CD1c-positive myeloid dendritic cell (primary cell): ENCODE measurements at regions not wholly inside any gene's neighbourhood (a gene's known extent, or its start where the extent isn't known, plus 50 kb on each side); places are given as distances from the start of the nearest gene placed in this dataset.

ENCODE experiments used
- DNase-seq: peaks from one replicate; pipeline ENCODE4 v3.0.0-alpha.2; 2016; ENCODE audit errors: extremely low spot score

- no peak for DNase-seq
These were observed 509.2 kb downstream of the TDRD15 start for GRCh38 chr2:21633015-21633414.

- no peak for DNase-seq
These were observed 509.7 kb downstream of the TDRD15 start for GRCh38 chr2:21633466-21633865.

- DNase-seq = no peak
These were observed 510.1 kb downstream of the TDRD15 start for GRCh38 chr2:21633911-21634310.

GRCh38 chr2:21640046-21640445, 516.3 kb downstream of the TDRD15 start:
- DNase-seq = no peak

- no peak for DNase-seq
These were observed 518.9 kb downstream of the TDRD15 start for GRCh38 chr2:21642647-21643046.

GRCh38 chr2:21643180-21643579, 519.4 kb downstream of the TDRD15 start:
- DNase-seq = no peak

GRCh38 chr2:21644266-21644665, 520.5 kb downstream of the TDRD15 start:
- no peak for DNase-seq

- DNase-seq = no peak
These were observed 522.6 kb downstream of the TDRD15 start for GRCh38 chr2:21646345-21646744.

- DNase-seq = no peak
These were observed 526.8 kb downstream of the TDRD15 start for GRCh38 chr2:21650569-21650968.

GRCh38 chr2:21655136-21655535, 531.4 kb downstream of the TDRD15 start:
- DNase-seq = no peak

GRCh38 chr2:21656330-21657075, 532.7 kb downstream of the TDRD15 start:
- DNase-seq = no peak

- no peak for DNase-seq
These were observed 533.7 kb downstream of the TDRD15 start for GRCh38 chr2:21657445-21657844.

- no peak for DNase-seq
These were observed 534.5 kb downstream of the TDRD15 start for GRCh38 chr2:21658269-21658668.

- DNase-seq = no peak
These were observed 535.2 kb downstream of the TDRD15 start for GRCh38 chr2:21658907-21659477.

- DNase-seq = no peak
These were observed 540.3 kb downstream of the TDRD15 start for GRCh38 chr2:21664083-21664482.

- no peak for DNase-seq
These were observed 543.9 kb downstream of the TDRD15 start for GRCh38 chr2:21667638-21668037.

- DNase-seq = no peak
These were observed 544.4 kb downstream of the TDRD15 start for GRCh38 chr2:21668078-21668710.

- DNase-seq = no peak
These were observed 552.3 kb downstream of the TDRD15 start for GRCh38 chr2:21676041-21676440.

- no peak for DNase-seq
These were observed 552.9 kb downstream of the TDRD15 start for GRCh38 chr2:21676676-21677075.

- DNase-seq = no peak
These were observed 560.1 kb downstream of the TDRD15 start for GRCh38 chr2:21683838-21684237.

GRCh38 chr2:21687589-21687988, 563.8 kb downstream of the TDRD15 start:
- DNase-seq = no peak

- DNase-seq = no peak
These were observed 566.2 kb downstream of the TDRD15 start for GRCh38 chr2:21690005-21690404.

- no peak for DNase-seq
These were observed 569.3 kb downstream of the TDRD15 start for GRCh38 chr2:21693081-21693480.
